ENCODE measurements at regions not wholly inside any gene's neighbourhood (a gene's known extent, or its start where the extent isn't known, plus 50 kb on each side); places are given as distances from the start of the nearest gene placed in this dataset.

DNA sequence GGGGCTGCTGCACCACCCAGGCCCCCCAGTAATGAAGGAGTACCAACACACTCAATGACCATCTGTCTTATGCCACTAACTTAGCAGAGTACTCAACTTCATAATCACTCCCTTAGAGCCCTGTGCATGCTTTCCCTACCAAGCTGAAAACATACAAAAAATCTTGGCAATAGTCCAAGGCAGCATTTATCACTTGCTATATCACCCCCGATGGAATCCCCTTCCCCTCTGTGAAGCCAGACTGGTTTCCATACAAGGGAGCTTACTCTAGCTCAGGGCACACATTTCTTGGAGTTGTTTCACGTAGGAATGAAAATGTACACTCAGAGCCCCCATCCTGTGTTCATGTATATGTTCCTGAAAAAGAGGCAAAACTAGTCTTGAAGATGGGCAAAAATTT lies 301.3 kb upstream of the TENM4 start:
- Histone ChIP-seq H3K4me1 (ENCODE audit: control insufficient read depth, extremely low read depth, insufficient read depth, low read length) (no peaks in the 10 kb centered on the region), H3K9me3 (replicated peaks; ENCODE audit: control insufficient read depth, insufficient read depth, low read length) (peaks cover 3% of the 10 kb centered on the region), H3K27me3 (ENCODE audit: control insufficient read depth in 2 of 2, insufficient read depth in 2 of 2, low read length in 2 of 2) (no peaks in the 10 kb centered on the region), H2AFZ (ENCODE audit: low read depth, low read length) (no peak overlapping the region), H3K27ac (ENCODE audit: insufficient read depth, low read depth, low read length) (no peak overlapping the region), H4K20me1 (replicated peaks; ENCODE audit: control insufficient read depth, extremely low read depth, insufficient read depth, low read length) (no peaks in the 10 kb centered on the region), H3K4me3 (replicated peaks in 1 of 3; ENCODE audit: insufficient read depth in 1 of 3, low read depth in 1 of 3, low read length in 3 of 3) (no peak overlapping the region), H3K4me2 (ENCODE audit: insufficient read depth, low read length) (no peak overlapping the region), H3K36me3 (ENCODE audit: control insufficient read depth in 2 of 2, extremely low read depth in 1 of 2, insufficient read depth in 2 of 2, low read length in 2 of 2) (no peaks in the 10 kb centered on the region), H3K9ac (replicated peaks; ENCODE audit: extremely low read depth, insufficient read depth, low read length) (no peak overlapping the region), H3K9me1 (replicated peaks; ENCODE audit: control insufficient read depth, extremely low read depth, insufficient read depth, low read length) (no peaks in the 10 kb centered on the region), H3K79me2 (ENCODE audit: control insufficient read depth, insufficient read depth, low read length) (no peaks in the 10 kb centered on the region)
- BruUV-seq (replicated peaks) = no TSS peak
- no peak for TF ChIP-seq GATA2 (IDR thresholded peaks at IDR 0.05; ENCODE audit: insufficient read depth, insufficient read length, low read depth, low read length)
- TF ChIP-seq, protein P1, sequence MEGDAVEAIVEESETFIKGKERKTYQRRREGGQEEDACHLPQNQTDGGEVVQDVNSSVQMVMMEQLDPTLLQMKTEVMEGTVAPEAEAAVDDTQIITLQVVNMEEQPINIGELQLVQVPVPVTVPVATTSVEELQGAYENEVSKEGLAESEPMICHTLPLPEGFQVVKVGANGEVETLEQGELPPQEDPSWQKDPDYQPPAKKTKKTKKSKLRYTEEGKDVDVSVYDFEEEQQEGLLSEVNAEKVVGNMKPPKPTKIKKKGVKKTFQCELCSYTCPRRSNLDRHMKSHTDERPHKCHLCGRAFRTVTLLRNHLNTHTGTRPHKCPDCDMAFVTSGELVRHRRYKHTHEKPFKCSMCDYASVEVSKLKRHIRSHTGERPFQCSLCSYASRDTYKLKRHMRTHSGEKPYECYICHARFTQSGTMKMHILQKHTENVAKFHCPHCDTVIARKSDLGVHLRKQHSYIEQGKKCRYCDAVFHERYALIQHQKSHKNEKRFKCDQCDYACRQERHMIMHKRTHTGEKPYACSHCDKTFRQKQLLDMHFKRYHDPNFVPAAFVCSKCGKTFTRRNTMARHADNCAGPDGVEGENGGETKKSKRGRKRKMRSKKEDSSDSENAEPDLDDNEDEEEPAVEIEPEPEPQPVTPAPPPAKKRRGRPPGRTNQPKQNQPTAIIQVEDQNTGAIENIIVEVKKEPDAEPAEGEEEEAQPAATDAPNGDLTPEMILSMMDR (IDR thresholded peaks at IDR 0.05; ENCODE audit: extremely low read depth in 1 of 2, insufficient read depth in 1 of 2, low read depth in 1 of 2, low read length in 2 of 2) = no peak
- TF ChIP-seq, protein P2, sequence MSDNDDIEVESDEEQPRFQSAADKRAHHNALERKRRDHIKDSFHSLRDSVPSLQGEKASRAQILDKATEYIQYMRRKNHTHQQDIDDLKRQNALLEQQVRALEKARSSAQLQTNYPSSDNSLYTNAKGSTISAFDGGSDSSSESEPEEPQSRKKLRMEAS (IDR thresholded peaks at IDR 0.05; ENCODE audit: insufficient read depth, insufficient read length) = no peak
- no peak for TF ChIP-seq JUN (IDR thresholded peaks at IDR 0.05; ENCODE audit: borderline replicate concordance, insufficient read depth, insufficient read length, low read depth)
- TF ChIP-seq MYC (IDR thresholded peaks at IDR 0.05; ENCODE audit: low read depth, low read length) = no peak
- TF ChIP-seq EZH2 (IDR thresholded peaks at IDR 0.05; ENCODE audit: borderline replicate concordance, low read depth, low read length, severe bottlenecking) = no peak
- TF ChIP-seq POLR2AphosphoS5 (IDR thresholded peaks at IDR 0.05; ENCODE audit: insufficient read depth, low read depth, low read length) = no peak
- TF ChIP-seq FOS (IDR thresholded peaks at IDR 0.05; ENCODE audit: borderline replicate concordance, insufficient read depth, low read length) = no peak
- no peak for TF ChIP-seq POLR2A (IDR thresholded peaks at IDR 0.05; ENCODE audit: low read depth, low read length)
- no peak for DNase-seq (ENCODE audit: low read depth, low spot score)
- FAIRE-seq = no peak
- dilution Hi-C loops (cut with MboI; ENCODE audit: extremely low pct_ligation_motif_present, low sequenced_read_pairs) (no loop called here), intact Hi-C loops (cut with micrococcal nuclease) (no loop called here)
- POLR2A ChIA-PET = no interaction called here
- CTCF ChIA-PET = no interaction called here
